GM18907 (cell line): ENCODE measurements at regions not wholly inside any gene's neighbourhood (a gene's known extent, or its start where the extent isn't known, plus 50 kb on each side); places are given as distances from the start of the nearest gene placed in this dataset.

Experiments
- ATAC-seq: cut with Tn5 transposase; IDR thresholded peaks from one replicate; pipeline ENCODE4 v1.9.1; 2021; ENCODE audit warnings: mild to moderate bottlenecking, moderate library complexity; ENCODE audit not compliant: unreplicated experiment

DNA sequence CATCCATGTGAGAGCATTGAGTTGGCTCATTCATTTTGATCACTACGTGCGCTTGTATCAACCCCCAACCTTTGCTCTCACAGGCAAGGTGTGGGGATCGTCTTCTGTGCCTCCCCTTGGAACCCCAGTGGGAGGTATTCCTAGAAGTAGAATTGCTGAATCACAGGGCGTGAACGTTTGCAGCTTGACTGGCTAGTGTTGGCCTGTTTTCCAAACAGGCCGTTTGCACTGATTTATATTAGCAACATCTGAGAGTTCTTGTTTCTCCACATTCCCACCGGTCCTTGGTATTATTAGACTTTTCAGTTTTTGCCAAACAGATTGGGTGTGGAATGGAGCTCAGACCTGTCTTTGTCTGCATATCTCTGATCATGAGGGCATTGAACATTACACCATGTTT is 288.6 kb upstream of the PWP1 start:
- ATAC-seq = no peak

DNA sequence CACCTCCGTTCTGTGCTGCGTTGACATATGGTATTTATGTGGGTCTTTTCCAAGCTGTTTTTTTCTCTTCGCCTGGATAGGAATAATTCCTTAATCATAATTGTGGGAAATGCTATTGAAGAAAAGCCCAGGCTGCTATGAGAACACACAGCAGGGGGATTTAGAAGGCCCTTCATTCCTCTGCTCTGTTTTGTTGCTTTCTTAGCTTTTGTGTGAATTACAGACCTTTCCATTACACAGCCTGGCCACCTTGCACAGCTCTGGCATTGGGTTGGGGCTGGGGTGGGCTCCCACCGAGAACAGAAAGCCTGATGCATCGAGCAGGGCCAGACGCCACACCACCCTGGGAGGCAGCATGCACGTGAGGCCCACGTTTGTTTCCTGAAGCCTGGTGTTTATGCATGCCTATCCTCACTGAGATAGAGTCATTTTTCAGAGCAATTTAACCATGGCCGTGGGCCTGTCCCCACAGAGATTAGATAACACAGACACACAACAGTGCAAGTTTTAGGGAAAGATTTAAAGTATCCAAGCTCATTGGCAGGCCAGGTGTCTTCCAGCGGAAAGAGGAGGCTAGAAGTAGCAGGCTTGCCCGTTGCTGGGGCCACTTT is 287.6 kb upstream of the PWP1 start:
- no peak for ATAC-seq

DNA sequence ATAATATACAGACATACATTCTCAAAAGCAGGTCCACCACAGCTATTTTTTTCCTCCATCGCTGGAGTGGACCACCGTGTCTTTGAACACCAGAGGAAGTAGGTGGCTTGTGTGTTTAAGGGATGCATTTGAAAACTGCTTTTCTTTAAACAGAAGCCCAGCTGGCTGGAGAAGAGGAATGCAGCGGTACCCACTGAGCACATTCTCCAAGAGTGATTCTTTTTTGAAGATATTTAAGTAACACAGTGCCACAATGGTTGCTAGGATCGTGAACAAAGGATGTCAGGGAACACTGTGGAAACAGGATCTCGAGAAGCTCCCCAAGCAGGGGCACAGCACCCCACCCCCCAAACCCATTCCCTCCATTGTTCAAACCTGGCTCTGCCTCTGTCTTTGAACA is 286.6 kb upstream of the PWP1 start:
- ATAC-seq = no peak

DNA sequence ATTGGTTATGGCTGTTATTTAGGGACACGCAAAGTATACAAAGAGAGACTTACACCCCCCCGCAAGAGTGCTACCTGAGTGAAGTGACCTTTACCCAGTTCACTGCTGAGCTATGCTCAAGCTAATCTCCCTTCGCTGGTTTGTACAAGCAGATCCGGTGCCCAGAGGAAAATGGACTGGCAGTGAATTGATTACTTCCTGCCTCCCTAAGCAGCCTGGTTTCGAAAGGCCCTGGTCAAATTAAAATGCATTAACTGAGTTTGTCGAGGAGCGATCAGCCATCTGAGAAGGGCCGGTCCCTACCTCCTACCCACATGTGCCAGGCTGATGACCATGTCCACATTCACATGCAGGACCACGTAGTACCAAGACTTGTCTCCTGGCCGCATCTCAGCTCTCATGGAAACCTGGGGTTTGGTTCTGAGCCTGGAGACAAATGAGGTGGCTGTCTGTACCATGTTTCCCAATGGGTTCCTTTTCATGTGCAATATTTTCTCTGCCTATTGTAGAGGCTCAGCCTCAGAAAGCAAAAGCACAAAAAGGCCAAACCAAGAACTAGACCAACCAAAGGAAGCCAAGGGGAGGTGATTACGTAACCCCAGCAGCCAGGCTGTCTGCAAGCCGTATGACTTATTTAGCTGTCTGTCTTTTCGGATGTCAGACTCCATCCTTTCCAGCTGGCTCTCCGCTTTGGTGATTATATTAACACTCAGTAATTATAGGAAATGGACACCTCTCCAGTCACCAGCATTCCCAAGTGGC is 284.7 kb upstream of the PWP1 start:
- no peak for ATAC-seq

DNA sequence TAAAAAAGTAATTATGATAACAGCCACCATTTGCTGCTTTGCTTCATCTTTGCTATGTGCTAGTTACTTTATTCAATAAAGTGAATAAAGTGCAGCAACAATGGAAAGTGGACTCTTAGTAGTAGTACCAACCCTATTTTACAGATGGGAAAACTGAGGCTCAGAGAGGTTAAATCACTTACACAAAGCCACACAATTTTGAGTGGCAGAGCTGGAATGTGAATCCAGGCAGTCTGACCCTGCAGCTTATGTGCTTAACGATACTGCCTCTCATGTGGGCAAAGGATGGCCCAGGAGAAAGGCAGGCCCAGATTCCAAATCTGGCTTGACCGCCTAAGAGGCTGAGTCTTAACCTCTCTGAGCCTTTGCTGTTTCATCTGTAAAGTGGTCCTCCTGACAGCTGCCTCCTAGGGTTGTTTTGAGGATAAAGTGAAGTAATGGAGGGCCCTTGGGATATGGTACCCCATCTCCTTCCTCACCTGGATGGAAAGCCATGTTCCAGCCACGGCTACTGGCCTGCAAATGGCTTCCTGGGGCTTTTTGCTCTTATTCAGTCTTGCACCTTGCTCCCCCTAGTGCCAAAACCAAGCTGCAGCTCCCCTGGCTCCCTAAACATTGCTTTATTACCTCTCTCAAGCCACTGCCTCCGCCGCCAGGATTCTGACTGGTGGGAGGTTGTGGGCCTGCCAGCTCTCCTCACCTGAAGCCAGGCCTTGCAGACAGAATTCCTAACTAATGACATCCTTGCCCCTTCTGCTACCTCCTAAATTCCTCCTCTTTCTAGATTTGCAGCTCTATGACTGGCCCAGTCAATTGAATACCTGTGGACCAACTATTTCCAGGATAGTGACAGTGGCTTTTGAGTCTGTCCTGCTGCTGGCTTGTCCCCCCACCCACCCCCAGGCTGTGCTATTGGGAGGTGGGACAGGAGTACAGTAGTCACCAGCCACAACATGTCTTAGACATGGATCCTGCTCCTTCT is 283.3 kb upstream of the PWP1 start:
- ATAC-seq = no peak

DNA sequence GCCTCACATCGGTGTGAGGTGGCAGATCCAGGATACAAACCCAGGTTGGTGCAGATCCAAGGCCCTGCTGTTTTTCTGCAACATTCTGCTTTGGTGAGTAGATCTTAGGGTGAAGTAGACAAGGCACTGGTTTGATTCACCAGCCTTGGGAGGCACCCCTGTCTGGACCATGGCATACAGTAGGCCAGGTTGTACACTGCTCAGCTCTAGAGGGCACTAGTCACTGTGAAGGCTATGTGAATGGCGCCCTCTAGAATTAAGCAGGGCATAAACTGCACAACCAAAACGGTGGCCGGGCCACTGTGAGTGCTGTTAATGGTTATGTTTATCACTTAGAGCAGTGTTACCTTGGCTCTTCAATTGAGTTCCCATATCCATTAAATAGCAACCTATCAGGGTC is 280.6 kb upstream of the PWP1 start:
- no peak for ATAC-seq

DNA sequence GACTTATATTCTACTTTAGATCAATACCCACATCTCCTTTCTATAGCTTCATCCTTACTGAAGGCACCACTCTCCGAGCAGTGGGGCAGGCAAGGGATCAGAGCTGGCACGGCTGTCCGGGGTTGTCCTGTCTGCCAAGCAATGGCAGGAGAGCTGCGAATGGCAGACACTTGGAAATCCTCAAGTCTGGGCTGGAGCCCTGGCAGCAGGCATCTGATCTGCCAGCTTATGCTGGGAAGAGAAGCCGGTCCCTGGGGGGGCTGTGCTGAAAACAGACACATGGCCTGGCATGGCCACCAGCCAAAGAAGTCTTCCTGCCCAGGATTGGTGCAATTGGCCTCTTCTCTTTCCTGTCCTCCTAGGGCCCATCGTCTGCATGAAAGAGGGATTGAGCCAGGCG is 280.2 kb upstream of the PWP1 start:
- no peak for ATAC-seq

DNA sequence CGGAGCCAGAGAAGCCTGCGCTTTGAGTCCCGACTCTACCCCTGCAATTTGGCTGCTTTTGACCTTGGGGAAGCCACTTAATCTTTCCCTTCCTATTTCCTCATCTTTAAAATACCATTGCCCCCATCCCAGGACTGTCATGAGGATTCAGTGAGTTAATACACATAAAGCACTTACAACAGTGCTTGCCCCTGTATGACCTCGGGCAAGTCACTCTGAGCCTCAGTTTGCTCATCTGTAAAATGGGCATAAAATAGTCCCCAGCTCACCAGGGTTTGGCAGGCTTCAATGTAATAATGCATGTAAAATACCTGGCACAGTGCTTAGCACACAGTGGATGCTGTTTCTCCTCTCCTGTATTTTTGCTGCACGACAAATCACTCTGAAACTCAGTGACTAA is 278.7 kb upstream of the PWP1 start:
- ATAC-seq = no peak

DNA sequence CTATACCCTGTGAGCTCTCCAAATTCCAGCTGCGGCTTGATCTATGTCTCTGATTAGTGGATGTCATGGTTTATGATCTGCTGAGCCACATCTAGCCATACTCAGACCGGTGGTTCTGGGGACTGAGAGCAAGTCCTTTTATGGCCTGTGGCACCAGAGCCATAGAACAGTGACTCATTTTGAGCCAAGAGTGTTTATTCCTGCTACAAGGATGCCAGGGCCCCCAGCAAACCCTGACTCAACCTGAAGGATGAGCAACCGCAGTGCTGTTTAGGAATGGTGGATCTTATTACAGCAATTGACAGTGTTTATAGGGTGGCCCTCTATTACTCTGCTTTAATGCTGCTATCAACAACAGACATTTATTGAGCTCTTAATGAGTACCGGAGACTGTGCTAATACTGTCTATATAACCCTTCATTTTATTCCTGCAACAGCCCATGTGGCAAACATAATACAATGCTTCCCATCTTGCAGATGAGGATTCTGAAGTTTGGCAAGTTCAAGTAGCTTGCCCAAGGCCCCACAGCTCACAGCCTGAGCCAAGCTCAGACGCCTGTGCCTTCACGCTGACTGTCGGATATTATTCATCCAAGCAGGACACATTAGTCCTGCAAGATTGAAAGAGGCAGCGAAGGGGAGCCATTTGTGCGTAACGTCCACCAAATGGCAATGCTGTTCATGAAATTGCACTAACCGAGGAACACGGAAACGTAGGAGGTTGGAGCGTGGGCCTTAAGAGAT is 273.6 kb upstream of the PWP1 start:
- ATAC-seq = no peak

DNA sequence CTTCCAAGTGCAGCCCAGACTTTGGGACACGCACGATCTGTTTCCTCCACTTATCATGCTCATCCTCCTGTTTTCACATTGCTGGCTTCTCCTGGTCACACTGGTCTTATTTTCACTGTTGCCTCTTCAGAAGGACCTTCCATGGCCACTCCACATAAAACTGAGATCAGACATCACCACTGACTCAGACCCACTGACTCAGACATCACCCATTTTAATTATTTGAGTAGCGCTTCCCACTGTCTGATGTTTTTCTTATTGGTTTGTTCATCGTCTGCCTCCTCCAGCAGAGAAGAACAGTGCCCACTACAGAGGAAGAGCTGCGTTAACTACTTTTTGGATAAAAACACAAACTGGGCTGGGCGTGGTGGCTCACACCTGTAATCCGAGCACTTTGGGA is 270.5 kb upstream of the PWP1 start:
- ATAC-seq = no peak

DNA sequence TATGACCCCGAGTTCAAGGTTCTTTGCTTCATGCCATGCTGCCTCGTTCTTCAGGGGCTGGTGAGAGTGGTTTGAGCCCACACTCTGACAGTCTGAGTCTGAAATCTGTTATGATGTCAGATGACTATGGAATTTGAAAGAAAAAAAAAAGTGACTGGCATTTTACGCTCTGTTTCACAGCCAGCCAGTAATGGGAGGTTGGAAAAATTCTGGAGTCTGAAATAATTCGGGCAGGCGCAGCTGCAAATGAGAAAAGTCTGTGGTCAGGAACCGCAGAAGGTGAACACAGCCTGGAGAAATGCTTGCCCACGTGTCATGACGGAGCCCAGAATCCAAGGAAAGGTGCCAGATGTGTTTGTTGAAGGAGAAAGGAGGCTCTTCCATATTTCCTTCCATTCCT is 269.8 kb upstream of the PWP1 start:
- ATAC-seq = no peak

DNA sequence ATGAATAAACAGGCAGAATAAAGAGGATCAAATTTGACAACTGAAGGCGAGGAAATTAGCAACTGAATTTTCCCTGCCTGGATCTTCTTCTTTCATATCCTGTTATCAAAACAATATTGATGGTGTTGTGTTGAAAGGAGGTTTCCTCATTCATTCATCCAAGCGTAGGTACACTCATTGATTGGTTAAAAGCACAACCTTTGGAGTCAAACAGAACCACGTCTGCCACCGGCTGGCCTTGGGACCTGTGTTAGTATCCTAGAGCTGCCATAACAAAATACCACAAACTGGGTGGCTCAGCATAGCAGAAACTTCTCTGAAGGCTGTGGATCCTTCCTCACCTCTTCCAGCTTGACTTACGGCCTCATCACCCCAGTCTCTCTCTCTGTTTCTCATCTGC is 268.6 kb upstream of the PWP1 start:
- no peak for ATAC-seq

DNA sequence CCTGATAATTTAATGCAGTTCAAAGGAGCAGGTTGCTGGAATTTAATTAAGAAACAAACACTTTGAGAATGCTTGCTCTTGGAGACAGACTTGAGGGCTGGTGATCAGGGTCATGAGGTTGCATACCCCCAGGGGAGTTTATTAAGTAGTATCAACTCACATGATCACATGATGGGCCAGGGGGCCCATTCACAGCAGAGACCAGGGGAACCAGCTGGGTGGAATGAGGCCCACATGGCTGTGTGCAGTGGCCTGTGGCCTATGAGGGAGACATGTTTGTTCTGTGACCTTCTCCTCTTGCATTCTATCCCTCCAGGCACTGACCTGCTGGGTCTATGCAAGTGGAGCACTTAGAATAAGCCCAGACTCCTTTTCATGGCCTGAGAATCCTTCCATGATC is 266.6 kb upstream of the PWP1 start:
- ATAC-seq = no peak

DNA sequence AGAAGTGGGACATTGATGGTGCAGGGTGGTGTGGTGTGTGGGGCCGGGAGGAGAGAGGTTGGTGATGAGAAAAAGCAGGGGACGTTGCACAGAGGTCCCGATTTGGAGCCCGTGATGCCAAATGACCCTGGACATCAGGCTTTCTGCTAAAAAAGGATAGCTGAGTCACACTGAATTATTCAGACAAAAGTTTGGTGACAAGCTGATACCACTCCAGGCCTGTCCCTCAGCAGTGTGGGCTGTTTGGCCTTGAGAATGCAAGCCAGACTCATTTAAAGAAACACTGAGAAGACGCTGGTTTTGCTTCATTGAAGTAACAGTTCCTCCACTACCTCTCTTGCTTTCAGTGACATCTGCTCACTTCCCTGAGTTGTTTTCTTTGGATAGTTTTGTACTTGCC is 262.1 kb upstream of the PWP1 start:
- ATAC-seq = no peak

DNA sequence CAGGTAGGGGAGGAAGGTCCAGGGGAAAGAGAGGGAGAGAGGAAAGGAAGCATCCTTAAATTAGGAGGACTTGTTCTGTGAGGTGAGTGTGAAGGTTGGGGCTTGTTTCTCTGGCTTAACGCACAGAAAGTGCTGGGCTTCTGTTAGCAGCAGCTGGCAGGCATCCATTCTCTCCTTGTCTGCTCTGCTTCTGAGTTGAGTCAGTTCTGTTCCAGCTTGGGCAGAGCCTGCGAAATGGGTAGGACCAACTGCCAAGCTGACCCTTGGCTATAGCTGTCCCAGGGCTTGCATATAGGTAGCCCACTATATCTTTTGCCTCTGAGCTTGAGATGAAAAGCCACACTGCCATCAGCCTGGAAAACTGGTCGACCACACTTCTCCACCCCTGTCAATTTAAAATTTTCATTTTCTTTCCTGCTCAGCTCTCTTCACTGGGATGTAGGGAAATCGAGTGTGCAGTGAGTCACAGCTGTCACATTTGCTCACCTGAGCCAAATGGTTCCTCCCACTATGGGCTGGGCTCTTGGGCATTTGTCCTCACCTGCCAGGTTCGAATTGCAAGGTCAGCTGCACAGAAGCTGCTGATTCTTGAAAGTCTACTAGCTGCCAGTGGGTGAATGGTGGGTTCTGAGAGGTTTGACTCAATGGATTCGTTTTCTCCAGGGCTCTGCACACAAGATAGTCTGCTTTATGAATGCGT is 256.4 kb upstream of the PWP1 start:
- no peak for ATAC-seq

DNA sequence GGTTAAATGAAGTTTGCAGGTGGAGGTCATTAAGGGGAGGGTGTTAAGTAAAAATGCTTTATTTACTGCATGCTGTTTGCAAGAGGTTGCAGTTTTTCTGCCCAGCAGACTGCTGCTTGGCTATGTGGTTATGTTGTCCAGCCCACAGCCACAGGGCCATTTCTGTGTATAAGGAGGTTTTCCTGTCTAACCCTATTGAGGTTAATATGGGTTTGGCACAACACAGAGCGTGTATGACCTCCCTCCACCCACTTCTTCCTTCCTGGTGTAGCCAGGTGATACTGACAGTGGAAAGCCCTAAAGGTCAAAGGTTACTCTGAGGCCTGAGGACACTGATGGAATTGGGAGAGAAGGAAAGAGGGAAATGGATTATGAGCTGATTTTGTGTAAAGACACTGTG is 253.7 kb upstream of the PWP1 start:
- ATAC-seq = no peak

DNA sequence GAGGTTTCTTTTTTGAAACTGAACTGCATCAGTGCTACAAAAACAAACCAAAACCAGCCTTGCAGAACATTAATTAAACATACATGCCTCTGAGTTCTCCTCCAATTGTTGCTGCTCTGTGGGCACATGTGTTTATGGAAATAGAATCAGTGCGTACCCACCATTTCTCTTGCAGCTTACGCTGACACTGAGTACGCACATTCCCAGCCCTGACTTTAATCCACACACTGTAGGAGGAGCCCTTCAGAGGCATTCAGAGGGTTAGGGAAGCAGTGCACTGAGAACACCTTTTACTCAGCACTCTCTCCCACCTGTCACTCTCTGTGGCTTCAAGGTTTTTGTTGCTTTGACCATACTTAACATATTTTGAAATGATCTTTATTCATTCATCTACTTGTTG is 250.5 kb upstream of the PWP1 start:
- ATAC-seq = no peak

DNA sequence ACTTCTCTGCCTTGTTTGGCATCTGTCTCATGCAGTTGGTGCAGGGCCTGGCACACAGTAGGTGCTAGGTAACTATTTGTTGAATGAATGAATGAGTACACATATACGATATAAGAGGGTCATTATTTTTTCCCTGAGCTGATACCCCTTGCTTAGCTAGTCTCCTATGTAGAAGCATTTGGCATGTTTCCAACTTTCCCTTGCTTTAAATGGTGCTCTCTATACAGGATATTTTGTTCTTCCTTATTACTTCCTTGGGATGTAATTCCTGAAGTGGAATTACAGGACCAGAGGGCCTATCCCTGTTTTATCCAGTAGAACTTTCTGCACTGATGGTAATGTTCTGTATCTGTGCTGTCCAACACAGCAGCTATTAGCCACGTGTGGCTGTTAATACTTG is 250.1 kb upstream of the PWP1 start:
- no peak for ATAC-seq

DNA sequence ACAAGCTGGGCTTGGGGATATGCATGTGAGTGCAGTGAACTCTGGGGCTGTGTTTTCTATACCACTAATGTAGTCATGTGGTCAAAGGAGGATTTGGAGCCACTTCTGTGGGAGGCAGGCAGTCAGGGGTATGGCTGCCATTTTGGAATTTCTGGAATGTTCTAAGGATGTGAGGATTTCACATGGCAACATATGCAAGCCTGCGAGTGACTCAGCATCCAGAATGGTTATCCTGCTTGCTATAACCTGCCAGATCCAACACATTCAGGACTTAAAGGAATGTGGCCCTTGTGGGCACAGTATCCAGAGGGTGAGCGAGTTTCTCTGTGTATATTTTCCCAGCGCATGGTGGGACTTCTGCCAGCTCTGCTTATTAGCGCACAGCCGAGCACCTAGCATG is 249.2 kb upstream of the PWP1 start:
- ATAC-seq = no peak

DNA sequence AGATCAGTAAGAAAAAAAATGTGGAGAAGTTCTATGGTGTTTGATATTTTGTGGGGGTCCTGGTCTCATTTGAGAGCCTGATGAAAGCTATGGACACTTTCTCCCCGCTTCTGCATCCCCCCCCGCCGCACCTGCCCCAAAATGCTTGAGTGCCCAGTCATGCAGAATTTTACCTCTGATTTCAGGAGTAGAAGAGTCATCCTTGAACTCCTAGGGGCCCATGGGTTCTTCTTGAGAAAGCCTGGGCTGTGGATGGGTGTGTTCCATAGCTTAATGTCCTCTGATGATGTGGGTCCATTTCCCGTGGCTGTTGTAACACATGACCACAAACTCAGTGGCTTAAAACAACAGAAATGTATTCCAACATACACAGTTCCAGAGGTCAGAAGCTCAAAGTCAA is 248.8 kb upstream of the PWP1 start:
- ATAC-seq = no peak

DNA sequence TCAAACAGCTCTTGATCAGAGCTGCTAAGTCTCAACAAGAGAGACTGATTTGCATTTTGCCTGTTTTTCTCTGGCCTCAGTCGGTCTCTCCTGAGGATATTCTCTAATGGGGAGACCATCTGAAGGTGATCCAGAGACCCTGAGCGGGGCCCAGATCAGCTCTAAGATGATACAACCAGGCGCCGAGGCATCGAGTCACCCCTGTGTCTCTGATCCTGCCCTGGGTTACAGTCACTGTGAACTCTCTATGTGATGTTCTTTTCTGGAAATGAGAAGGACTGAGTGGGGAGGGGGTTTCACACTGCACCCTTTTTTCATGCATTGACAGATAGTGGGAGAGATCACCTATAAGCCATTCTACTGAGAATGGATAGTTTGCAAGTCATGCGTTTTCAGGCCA is 247.6 kb upstream of the PWP1 start:
- no peak for ATAC-seq
